ENCODE measurements at regions not wholly inside any gene's neighbourhood (a gene's known extent, or its start where the extent isn't known, plus 50 kb on each side); places are given as distances from the start of the nearest gene placed in this dataset.

GRCh38 chr18:27899893-27900292, 277.0 kb downstream of the CDH2 start:
- DNase-seq: no peak

GRCh38 chr18:27894746-27895145, 282.2 kb downstream of the CDH2 start:
- no peak for DNase-seq

GRCh38 chr18:27887711-27888495, 289.0 kb downstream of the CDH2 start:
- DNase-seq: no peak

GRCh38 chr18:27887287-27887686, 289.6 kb downstream of the CDH2 start:
- no peak for DNase-seq

- no peak for DNase-seq
Observed at GRCh38 chr18:27879540-27879939, 297.4 kb downstream of the CDH2 start.

- DNase-seq: no peak
Observed at GRCh38 chr18:27871726-27872125, 305.2 kb downstream of the CDH2 start.

GRCh38 chr18:27869735-27870134, 307.2 kb downstream of the CDH2 start:
- no peak for DNase-seq

- no peak for DNase-seq
Observed at GRCh38 chr18:27865431-27865830, 311.5 kb downstream of the CDH2 start.

GRCh38 chr18:27863780-27864430, 313.0 kb downstream of the CDH2 start:
- no peak for DNase-seq

- DNase-seq: no peak
Observed at GRCh38 chr18:27862041-27862682, 314.8 kb downstream of the CDH2 start.

- DNase-seq: no peak
Observed at GRCh38 chr18:27861539-27861938, 315.4 kb downstream of the CDH2 start.

GRCh38 chr18:27860701-27861107, 316.2 kb downstream of the CDH2 start:
- DNase-seq: no peak

GRCh38 chr18:27860011-27860410, 316.9 kb downstream of the CDH2 start:
- no peak for DNase-seq

- no peak for DNase-seq
Observed at GRCh38 chr18:27856820-27857219, 320.1 kb downstream of the CDH2 start.

- no peak for DNase-seq
Observed at GRCh38 chr18:27855486-27855885, 321.4 kb downstream of the CDH2 start.

GRCh38 chr18:27854631-27855030, 322.3 kb downstream of the CDH2 start:
- no peak for DNase-seq

- DNase-seq: no peak
Observed at GRCh38 chr18:27848336-27848735, 328.6 kb downstream of the CDH2 start.

GRCh38 chr18:27847412-27847811, 329.5 kb downstream of the CDH2 start:
- no peak for DNase-seq

GRCh38 chr18:27845897-27846296, 331.0 kb downstream of the CDH2 start:
- peak; percentile 15 for DNase-seq

GRCh38 chr18:27843783-27844777, 332.9 kb downstream of the CDH2 start:
- DNase-seq: no peak

GRCh38 chr18:27839141-27839540, 337.8 kb downstream of the CDH2 start:
- DNase-seq: no peak

- DNase-seq: no peak
Observed at GRCh38 chr18:27838225-27838624, 338.7 kb downstream of the CDH2 start.

- no peak for DNase-seq
Observed at GRCh38 chr18:27826101-27826500, 350.8 kb downstream of the CDH2 start.

Data from KG1 (cell line).